DMS53 treated with DMSO at 0.1 percent for 48 hours (cell line): ENCODE measurements at regions not wholly inside any gene's neighbourhood (a gene's known extent, or its start where the extent isn't known, plus 50 kb on each side); places are given as distances from the start of the nearest gene placed in this dataset.
"Not testable (repeated sequence)": the region's sequence is repeated elsewhere in the genome, so short reads cannot be mapped to it uniquely, and the experiment has no call there.

Experiments used
- DNase-seq: peaks from one replicate; lab custom pipeline; 2025; ENCODE audit not compliant: unreplicated experiment; lab: John Stamatoyannopoulos, UW

GRCh38 chr21:33121715-33122475 is 52.0 kb downstream of the OLIG1 start:
- DNase-seq: no peak

GRCh38 chr21:33122507-33122906 is 52.6 kb downstream of the OLIG1 start:
- no peak for DNase-seq

DNA sequence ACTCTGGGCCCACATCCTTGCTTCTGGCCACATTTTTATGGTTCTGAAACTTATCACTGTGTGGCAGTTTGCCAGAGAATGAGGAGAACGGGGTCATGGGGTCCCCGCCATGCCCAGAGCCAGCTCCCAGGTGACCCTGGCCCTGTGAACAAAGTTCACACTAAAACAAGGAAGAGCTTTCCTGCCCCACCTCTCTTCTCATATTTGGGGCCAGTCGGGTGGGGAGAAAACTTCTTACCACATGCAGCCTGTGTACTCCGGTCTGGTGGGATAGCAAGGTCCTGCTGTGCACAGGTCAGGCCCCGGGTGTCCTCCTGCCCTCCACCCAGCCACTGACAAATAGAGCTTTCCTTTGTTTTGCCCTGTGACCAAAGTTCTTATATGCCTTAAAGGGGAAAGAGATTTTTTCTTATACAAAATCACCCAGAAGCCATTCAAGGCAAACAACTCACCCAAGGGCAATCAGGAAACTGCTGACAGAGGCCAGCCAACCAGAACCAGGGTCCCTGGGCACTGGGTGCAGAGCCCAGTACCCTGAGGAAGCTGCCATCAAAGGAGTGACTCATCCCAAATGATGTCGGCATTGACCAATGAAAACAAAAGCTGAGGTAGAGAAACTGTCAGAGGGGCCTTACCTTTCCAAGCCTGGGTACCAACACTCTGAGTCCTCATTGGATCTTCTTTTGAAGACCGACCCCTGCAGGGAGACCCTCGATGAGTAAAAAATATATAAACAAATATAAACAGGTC is 53.6 kb downstream of the OLIG1 start:
- no peak for DNase-seq

DNA sequence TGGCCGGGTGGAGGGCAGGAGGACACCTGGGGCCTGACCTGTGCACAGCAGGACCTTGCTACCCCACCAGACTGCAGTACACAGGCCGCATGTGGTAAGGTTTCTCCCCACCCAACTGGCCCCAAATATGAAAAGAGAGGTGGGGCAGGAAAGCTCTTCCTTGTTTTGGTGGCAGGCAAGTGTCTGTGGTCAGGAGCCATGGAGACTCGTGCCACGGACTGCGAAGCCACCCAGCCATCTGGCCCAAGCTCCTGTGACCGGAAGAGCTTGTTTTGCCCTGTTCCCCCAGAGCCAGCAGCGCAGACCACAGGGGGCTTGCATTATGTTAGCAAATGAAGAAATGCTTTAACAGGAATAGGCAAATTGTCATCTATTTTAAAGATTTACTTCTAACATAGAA is 54.9 kb downstream of the OLIG1 start:
- DNase-seq: no peak

GRCh38 chr21:33125680-33126375 is 55.9 kb downstream of the OLIG1 start:
- DNase-seq: no peak

DNA sequence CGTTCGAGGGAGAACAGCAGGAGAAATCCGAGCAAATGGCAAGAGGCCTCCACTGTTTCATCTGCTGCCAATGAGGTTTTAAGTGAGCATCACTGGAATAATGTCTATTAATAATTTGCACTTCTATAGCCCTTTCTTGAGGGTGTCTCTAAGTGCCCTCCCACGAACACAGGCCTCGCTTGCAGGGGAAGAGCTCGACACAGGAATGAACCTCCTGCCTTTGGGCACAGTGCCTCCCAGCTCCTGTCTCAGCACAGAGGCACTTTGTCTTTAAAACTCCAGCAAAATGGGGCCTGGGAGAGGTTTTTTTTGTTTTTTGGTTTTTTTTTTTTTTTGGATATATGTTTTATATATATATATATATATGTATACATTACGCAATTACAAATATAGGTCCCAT is 56.6 kb downstream of the OLIG1 start:
- DNase-seq: no peak

GRCh38 chr21:33127154-33127867 is 57.4 kb downstream of the OLIG1 start:
- DNase-seq: peak; percentile 75

DNA sequence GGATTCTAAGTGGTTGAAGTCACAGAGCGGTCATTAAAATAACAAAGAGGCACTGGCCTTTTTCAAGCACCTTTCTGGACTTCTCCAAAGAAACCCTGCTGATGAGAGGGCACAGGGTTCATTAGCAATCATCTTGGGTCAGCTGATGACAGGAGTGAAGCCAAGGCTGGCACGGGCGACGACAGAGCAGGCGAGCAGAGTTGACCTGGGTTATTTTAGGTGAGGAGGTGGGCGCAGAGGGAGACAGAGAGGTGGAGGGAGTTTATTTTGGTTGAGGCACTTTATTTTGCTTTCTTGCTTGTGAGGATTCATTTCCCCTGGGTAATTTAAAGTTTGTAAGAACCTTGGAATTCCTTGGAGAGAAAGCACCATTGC is 57.9 kb downstream of the OLIG1 start:
- DNase-seq: no peak

DNA sequence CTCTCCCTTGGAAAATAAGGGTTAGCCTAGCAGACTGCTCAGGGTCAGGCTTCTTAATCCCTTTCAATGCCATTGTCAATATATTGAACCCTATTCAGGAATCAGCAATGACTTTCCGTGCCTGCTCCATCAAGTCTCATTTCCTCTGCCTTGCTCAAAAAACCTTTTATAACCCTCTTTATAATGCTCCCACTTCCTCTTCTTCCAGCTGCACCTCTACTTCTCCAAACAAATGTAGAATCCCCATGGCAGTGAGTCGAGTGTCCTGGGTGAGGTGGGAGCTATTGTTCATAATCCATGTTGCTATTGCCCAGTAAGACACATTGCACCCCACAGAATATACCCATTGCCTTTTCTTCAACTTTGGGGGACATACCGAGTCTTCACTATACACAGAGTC is 58.6 kb downstream of the OLIG1 start:
- no peak for DNase-seq

DNA sequence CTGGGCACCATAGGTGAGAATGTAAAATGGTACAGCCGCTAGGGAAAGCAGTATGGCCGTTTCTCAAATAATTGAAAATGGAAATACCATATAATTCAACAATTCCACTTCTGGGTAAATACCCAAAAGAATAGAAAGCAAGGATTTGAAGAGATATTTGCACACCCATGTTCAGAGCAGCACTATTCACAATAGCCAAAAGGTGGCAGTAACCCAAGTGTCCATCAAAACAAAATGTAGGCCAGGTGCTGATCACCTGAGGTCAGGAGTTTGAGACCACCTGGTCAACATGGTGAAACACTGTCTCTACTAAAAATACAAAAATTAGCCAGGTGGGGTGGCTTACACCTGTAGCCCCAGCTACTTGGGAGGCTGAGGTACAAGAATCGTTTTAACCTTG is 62.1 kb downstream of the OLIG1 start:
- no peak for DNase-seq

DNA sequence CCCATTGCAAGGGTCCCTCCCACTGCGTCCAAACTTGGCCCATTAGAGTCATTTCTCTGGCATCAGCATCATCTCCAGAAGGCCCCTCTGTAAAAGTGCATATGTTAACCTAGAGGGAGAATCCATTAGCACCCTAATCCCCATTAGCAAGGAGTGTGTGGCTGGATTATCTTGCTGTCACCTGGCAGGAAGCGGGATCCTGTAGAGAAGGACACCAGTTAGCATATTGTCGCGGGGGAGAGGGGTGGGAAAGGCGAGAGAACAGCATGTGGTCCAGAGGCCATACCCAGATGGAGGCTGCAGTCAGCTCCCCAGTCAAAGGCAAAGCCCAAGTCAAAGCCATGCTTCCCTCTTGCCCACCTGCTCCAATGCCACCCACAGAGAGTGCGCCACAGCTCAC is 64.0 kb downstream of the OLIG1 start:
- no peak for DNase-seq

- peak; percentile 31 for DNase-seq
Measured at GRCh38 chr21:33135925-33136324, 66.0 kb downstream of the OLIG1 start.

DNA sequence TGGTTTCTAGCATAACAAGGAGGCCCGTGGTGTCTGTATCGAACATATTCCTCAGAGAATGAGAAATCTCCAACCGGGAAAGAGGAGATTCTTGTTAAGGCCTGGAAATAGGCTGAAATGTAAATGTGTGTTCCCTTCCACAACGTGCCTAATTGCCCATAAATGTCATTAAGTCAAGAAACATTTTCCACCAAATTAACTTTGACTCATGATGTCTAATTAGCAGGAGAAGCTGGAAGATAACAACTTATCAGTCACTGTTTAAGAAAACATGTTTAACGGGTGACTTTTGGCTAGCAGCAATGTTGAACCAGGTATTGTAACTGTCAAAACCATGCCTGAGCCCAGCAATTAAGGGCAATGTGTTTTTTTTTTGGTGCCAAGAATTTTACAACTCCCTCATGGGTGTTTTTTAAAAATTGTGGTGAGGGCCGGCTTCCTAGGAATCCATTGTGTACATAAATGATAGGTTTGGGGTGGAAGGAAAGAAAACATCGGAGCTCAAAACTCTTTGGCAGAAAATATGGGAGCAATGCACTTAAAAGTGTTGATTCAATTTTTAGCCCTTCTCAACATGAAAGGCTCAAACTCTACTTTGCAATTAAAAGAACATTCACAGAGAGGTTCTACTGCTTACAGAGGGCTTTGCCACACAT is 67.0 kb downstream of the OLIG1 start:
- DNase-seq: no peak

DNA sequence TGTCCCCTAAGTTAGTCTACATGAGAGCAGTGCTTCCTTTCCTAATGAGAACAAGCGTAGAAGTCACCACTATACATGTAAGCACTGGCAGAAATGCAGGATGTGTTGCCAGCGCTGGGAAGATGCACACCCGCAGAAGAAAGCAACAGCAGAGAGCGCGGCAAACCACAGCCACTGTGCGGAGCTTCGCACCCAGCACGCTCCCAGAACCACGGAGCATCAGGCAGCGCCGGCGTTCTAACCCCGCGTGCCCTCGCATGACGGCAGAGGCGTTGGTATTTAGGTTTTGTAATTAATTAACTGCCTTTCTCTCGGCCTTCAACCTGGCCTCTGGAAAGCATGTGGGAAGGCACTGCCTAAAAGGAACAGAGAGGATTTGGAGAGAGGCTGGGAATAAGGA is 69.1 kb downstream of the OLIG1 start:
- DNase-seq: no peak

DNA sequence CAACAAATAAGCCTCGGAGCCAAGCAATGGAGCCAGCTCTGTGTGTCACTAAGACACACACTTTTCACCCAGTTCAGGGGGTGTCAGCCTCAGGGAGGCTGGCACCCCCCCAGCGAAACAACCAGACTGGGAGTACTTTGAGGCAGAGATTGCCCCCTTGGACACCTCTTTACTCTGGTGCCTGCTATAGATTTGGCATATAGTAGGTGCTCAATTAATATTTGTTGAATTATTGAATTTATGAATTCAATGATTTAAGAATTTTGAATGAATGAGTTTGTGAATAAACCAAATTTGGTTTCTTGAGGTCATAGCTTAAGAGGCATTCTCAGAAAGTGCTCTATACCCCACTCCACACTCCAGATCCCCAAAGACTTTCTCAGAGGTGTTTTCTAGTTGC is 70.3 kb downstream of the OLIG1 start:
- DNase-seq: no peak

GRCh38 chr21:33146467-33146866 is 76.5 kb downstream of the OLIG1 start:
- DNase-seq: no peak

GRCh38 chr21:33149181-33149580 is 79.2 kb downstream of the OLIG1 start:
- DNase-seq: no peak

GRCh38 chr21:33150968-33151367 is 78.8 kb upstream of the IFNAR2 start:
- DNase-seq: not testable (repeated sequence)

- no peak for DNase-seq
Measured at GRCh38 chr21:33151941-33152731, 77.6 kb upstream of the IFNAR2 start.

GRCh38 chr21:33152732-33153130 is 77.0 kb upstream of the IFNAR2 start:
- no peak for DNase-seq
